ENCODE measurements at regions not wholly inside any gene's neighbourhood (a gene's known extent, or its start where the extent isn't known, plus 50 kb on each side); places are given as distances from the start of the nearest gene placed in this dataset.
A peak's percentile ranks its signal among the peaks of the same experiment; 100 is the strongest.

DNA sequence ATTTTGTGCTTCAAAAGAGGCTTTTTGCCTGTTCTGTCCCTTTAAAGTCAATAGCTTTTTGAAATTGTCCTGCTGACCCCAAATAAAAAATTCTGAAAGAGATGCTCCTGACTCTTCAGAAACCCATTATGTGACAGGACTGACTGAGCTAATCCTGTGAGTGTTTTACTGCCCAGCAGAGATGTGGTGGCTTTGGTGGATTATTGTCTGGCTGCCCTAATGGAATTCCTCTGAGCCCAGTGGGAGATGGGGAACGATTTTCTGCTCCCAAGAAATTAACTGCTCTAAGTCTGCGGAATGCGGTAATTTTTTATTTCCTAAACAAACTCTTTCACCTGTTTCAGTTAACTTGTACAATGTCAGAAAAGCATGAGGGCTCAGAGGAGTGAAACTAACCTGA is 258.2 kb downstream of the IKZF2 start:
- no peak for TF ChIP-seq CTCF (IDR thresholded peaks at IDR 0.05)

DNA sequence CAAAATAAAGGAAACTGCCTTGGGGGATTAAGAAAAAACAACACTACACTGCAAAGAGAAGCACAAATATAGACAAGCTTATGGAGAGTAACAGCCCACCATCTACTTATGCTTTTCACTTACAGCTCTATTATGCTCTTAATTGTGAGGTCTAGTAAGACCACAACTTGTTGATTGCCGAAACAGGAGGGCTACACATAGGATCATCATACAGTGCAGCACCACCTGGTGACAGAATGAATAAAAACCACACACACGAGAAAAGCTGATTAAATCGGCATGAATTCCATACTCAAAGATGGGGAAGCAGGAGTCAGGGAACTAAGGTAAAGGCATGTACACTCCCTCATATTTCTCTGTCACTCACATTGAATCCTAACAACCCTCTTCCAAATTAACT is 259.2 kb downstream of the IKZF2 start:
- peak; percentile 43; the same call in 1 of the 2 replicates for TF ChIP-seq CTCF (IDR thresholded peaks at IDR 0.05)

DNA sequence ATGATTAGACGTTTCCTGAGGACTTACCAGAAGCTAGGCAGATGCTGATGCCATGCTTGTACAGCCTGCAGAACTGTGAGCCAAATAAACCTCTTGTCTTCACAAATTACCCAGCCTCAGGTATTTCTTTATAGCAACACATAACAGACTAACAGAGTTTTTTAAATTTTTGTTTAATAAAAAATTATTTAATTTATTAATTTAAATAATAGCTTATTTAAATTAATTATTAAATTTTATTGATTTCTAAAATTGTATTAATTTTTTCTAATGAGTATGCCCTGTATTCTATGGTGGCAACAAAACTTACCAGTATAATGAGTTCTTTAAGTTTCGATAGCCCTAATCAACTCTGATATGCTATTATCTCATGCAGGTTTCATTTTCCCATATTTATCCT is 259.8 kb downstream of the IKZF2 start:
- no peak for TF ChIP-seq CTCF (IDR thresholded peaks at IDR 0.05)

DNA sequence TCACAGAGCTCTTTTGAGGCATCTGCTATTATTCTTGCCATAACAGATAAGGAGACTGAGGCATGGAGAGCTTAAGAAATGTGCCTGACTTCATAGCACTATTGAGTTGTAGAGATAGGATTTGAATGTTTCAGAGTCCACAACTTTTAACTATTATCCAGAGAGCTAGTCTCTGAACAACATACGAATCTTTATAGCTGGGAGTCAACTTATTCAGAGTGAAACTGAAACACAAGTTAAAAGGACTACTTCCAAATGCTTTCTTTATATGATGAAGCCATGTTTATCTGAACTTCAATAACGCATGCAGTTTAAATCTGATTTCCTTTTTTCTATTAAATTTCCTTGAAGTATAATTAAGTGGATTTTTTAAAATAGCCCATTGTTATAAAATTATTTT is 268.8 kb downstream of the IKZF2 start:
- TF ChIP-seq CTCF (IDR thresholded peaks at IDR 0.05): no peak

DNA sequence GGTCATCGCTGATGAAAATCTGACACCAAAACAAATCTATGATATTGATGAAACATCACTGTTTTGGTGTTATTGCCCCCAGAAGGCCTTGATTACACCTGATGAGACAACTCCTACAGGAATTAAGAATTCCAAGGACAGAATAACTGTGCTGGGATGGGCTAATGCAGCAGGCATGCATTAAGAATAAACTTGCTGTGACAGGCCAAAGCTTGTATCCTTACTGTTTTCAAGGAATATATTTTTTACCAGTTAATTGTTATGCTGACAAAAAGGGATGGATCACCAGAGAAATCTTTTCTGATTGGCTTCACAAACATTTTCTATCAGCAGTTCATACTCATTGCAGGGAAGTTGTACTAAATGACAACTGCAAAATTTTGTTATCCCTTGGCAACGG is 278.2 kb downstream of the IKZF2 start:
- TF ChIP-seq CTCF (IDR thresholded peaks at IDR 0.05): no peak

GRCh38 chr2:212871597-212871996 is 279.8 kb downstream of the IKZF2 start:
- no peak for TF ChIP-seq CTCF (IDR thresholded peaks at IDR 0.05)

- TF ChIP-seq CTCF (IDR thresholded peaks at IDR 0.05): no peak
These were observed 287.2 kb downstream of the IKZF2 start for GRCh38 chr2:212864186-212864585.

DNA sequence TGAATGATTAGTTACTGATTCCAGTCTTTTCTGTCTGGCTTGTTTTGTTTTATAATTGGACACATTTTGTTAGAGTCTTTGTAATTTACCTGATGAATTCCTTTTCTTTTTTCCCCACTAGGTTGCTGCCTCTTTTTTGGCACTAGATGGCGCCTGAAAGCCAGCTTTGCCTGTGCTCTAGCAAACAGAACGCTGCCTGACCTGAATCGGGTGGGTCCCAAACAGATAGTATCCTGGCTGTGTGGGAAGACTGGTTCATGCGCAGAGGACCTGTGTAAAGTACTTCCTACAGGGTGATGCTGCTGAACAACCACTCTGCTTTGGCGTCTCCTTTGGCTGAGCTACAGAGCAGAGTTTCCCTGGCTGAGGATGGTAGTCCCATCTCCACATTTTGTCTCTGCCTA is 288.2 kb downstream of the IKZF2 start:
- TF ChIP-seq CTCF (IDR thresholded peaks at IDR 0.05): peak; percentile 74

All from LNCAP (cell line).